ENCODE measurements at regions not wholly inside any gene's neighbourhood (a gene's known extent, or its start where the extent isn't known, plus 50 kb on each side); places are given as distances from the start of the nearest gene placed in this dataset.

- TF ChIP-seq CTCF (IDR thresholded peaks at IDR 0.05): no peak
- no peaks in the 10 kb centered on the region for H3K27me3 ChIP-seq
Observed at GRCh38 chr2:212607080-212607479, 68.5 kb upstream of the ERBB4 start.

GRCh38 chr2:212606232-212606631 is 67.6 kb upstream of the ERBB4 start:
- no peak overlapping the region for H3K4me3 ChIP-seq
- ATAC-seq (no peak), DNase-seq (no peak)
- no peaks in the 10 kb centered on the region for H3K36me3 ChIP-seq
- 82 to 86% methylated on average over 1 of the region's 1 CpG for WGBS, 2 donors
- no peak for TF ChIP-seq CTCF (IDR thresholded peaks at IDR 0.05)
- H3K27me3 ChIP-seq: no peaks in the 10 kb centered on the region
- no peak overlapping the region for H3K27ac ChIP-seq
- H3K9me3 ChIP-seq: no peaks in the 10 kb centered on the region
- H3K4me1 ChIP-seq: no peaks in the 10 kb centered on the region
- intact Hi-C loops (cut with DNase I): no loop called here

More at GRCh38 chr2:212607080-212607479, 68.5 kb upstream of the ERBB4 start:
- Histone ChIP-seq H3K4me1 (no peaks in the 10 kb centered on the region), H3K4me3 (no peak overlapping the region), H3K36me3 (no peaks in the 10 kb centered on the region), H3K27ac (no peak overlapping the region), H3K9me3 (no peaks in the 10 kb centered on the region)
- ATAC-seq (no peak), DNase-seq (no peak)
- intact Hi-C loops (cut with DNase I): no loop called here
- WGBS, 2 donors: 56 to 58% methylated on average over 2 of the region's 2 CpGs

- Histone ChIP-seq H3K36me3 (no peaks in the 10 kb centered on the region), H3K9me3 (no peaks in the 10 kb centered on the region), H3K4me1 (no peaks in the 10 kb centered on the region), H3K4me3 (no peak overlapping the region), H3K27ac (no peak overlapping the region), H3K27me3 (no peaks in the 10 kb centered on the region)
- intact Hi-C loops (cut with DNase I): no loop called here
- DNase-seq: no peak
- no peak for TF ChIP-seq CTCF (IDR thresholded peaks at IDR 0.05)
- 76 to 77% methylated on average over 3 of the region's 3 CpGs for WGBS, 2 donors
- no peak for ATAC-seq
Observed at GRCh38 chr2:212596688-212597087, 58.1 kb upstream of the ERBB4 start.

- H3K36me3 ChIP-seq: no peaks in the 10 kb centered on the region
- H3K4me3 ChIP-seq: no peak overlapping the region
- H3K4me1 ChIP-seq: no peaks in the 10 kb centered on the region
- H3K27me3 ChIP-seq: no peaks in the 10 kb centered on the region
- 54 to 62% methylated on average over 3 of the region's 3 CpGs for WGBS, 2 donors
- no peaks in the 10 kb centered on the region for H3K9me3 ChIP-seq
- DNase-seq (no peak), ATAC-seq (no peak)
- intact Hi-C loops (cut with DNase I): no loop called here
- H3K27ac ChIP-seq: no peak overlapping the region
- TF ChIP-seq CTCF (IDR thresholded peaks at IDR 0.05): no peak
Observed at GRCh38 chr2:212596276-212596675, 57.7 kb upstream of the ERBB4 start.
